ENCODE measurements at regions not wholly inside any gene's neighbourhood (a gene's known extent, or its start where the extent isn't known, plus 50 kb on each side); places are given as distances from the start of the nearest gene placed in this dataset.

DNA sequence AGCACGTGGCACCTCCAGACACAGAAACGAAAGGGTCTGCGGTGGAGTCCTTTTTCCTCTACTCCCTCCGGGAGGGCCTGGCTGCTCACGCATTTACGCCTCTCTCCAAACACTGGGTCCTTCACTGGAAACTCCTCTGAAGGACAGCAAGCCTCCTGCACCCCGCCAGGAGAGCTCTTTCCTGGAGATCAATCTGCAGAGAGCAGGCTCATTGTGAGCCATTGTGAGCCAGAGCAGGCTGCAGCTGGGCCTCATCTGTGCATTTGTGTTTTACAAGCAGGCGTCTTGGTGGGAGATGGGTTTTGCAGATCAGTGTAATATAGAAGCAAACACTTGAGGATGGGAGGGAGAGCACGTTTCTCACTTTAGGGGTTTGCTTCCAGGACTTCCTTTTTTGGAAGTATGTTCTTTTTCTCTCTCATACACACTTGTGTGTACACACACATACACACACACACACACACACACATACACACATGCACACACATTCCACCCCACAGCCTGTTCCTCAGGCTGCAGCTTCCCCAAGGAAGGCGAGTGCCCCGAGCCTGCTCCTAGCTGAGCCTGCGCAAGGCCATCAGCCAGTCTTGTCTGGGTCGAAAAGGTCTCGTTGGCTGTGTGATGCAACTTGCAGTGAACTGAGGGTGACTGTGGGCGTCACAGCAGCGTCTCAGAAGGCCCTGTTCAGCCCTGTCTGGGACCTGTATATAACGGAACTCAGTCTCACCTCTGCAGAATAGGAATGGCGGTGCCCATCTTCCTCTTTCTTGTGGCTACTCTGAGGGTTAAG is 163.5 kb downstream of the GLI2 start:
- no peak for DNase-seq (ENCODE audit: low spot score)
- Mint-ChIP-seq H3K36me3 (ENCODE audit: low read depth) (peaks cover 3% of the 10 kb centered on the region), H3K27me3 (ENCODE audit: low read depth) (no peaks in the 10 kb centered on the region), H3K9me3 (ENCODE audit: low read depth) (no peaks in the 10 kb centered on the region), H3K4me1 (ENCODE audit: low read depth) (peaks cover 42% of the 10 kb centered on the region), H3K27ac (ENCODE audit: unreplicated experiment) (no peak overlapping the region), H3K4me3 (ENCODE audit: unreplicated experiment) (no peak overlapping the region)
- TF ChIP-seq, protein P1, sequence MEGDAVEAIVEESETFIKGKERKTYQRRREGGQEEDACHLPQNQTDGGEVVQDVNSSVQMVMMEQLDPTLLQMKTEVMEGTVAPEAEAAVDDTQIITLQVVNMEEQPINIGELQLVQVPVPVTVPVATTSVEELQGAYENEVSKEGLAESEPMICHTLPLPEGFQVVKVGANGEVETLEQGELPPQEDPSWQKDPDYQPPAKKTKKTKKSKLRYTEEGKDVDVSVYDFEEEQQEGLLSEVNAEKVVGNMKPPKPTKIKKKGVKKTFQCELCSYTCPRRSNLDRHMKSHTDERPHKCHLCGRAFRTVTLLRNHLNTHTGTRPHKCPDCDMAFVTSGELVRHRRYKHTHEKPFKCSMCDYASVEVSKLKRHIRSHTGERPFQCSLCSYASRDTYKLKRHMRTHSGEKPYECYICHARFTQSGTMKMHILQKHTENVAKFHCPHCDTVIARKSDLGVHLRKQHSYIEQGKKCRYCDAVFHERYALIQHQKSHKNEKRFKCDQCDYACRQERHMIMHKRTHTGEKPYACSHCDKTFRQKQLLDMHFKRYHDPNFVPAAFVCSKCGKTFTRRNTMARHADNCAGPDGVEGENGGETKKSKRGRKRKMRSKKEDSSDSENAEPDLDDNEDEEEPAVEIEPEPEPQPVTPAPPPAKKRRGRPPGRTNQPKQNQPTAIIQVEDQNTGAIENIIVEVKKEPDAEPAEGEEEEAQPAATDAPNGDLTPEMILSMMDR (IDR thresholded peaks at IDR 0.05) = no peak

DNA sequence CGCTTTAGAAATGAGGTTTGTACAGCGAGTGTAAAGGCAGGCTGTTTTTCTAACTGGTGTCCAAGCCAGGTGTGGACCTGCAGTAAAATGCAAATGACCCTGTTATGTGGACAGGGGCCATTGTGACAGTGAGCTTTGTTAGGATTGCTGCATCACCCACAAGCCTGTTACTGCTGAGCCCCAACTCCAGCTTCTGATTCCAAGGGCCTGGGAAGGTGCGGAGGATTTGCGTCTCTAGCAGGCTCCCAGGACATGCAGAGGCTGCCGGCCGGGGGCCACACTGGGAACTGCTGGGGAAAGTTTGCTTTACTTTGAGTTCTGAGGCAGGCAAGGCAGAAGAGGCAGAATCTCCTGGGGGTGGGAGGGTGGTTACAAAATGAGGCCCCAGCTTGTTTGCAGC is 164.1 kb downstream of the GLI2 start:
- TF ChIP-seq, protein P1 (IDR thresholded peaks at IDR 0.05) = peak; percentile 26
- Mint-ChIP-seq H3K4me3 (ENCODE audit: unreplicated experiment) (no peak overlapping the region), H3K27ac (ENCODE audit: unreplicated experiment) (no peak overlapping the region), H3K9me3 (ENCODE audit: low read depth) (no peaks in the 10 kb centered on the region), H3K4me1 (ENCODE audit: low read depth) (peaks cover 43% of the 10 kb centered on the region), H3K27me3 (ENCODE audit: low read depth) (no peaks in the 10 kb centered on the region), H3K36me3 (ENCODE audit: low read depth) (peaks cover 3% of the 10 kb centered on the region)
- no peak for DNase-seq (ENCODE audit: low spot score)

DNA sequence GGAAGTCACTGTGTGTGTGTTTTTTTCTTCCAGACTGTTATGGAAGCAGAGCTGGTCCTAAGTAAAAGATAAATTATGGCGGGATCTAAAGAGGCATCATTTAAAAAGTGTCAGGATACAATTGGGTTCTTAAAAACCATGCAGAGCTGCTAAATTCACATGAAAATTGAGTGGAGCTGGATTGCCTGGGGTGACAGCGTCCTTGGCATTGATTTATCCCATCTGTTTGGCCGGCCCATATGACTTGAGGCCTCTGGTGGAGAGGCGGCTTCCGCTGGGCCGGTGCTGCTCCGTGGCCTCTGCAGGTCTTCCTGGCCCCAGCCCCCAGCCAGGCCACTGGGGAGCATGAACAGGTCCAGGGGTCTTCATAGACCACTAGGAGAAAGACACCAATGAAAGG is 165.5 kb downstream of the GLI2 start:
- Mint-ChIP-seq H3K4me3 (ENCODE audit: unreplicated experiment) (no peak overlapping the region), H3K27me3 (ENCODE audit: low read depth) (no peaks in the 10 kb centered on the region), H3K36me3 (ENCODE audit: low read depth) (peaks cover 1% of the 10 kb centered on the region), H3K4me1 (ENCODE audit: low read depth) (peaks cover 46% of the 10 kb centered on the region), H3K9me3 (ENCODE audit: low read depth) (no peaks in the 10 kb centered on the region), H3K27ac (ENCODE audit: unreplicated experiment) (peak overlapping the region; percentile 42)
- DNase-seq (ENCODE audit: low spot score) = peak; percentile 41
- TF ChIP-seq, protein P1 (IDR thresholded peaks at IDR 0.05) = no peak

DNA sequence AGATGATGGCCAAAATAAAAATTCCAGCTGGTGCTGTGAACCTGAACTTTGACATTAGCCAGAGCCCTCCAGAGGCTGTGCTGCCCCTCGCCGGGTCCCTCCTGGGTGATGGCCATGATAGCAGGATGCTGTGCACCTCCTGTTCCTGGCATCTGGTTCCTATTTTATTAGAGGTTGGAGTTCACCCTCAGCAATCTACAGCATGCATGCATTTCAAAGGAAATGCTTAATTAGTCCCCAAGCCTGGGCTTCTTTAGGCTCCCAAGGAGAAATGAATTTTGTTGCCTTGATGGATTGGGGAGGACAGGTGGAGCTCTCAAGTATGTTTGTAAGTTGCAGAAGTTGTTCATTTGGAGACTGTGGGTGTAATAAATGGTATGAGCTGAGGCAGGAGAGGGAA is 166.9 kb downstream of the GLI2 start:
- Mint-ChIP-seq H3K27me3 (ENCODE audit: low read depth) (no peaks in the 10 kb centered on the region), H3K36me3 (ENCODE audit: low read depth) (peaks cover 6% of the 10 kb centered on the region), H3K9me3 (ENCODE audit: low read depth) (no peaks in the 10 kb centered on the region), H3K27ac (ENCODE audit: unreplicated experiment) (no peak overlapping the region), H3K4me1 (ENCODE audit: low read depth) (peaks cover 35% of the 10 kb centered on the region), H3K4me3 (ENCODE audit: unreplicated experiment) (no peak overlapping the region)
- DNase-seq (ENCODE audit: low spot score) = peak; percentile 29
- TF ChIP-seq, protein P1 (IDR thresholded peaks at IDR 0.05) = no peak

GRCh38 chr2:120904379-120904778 is 168.7 kb downstream of the GLI2 start:
- TF ChIP-seq, protein P1 (IDR thresholded peaks at IDR 0.05) = no peak
- no peaks in the 10 kb centered on the region for H3K27me3 Mint-ChIP-seq (ENCODE audit: low read depth)
- H3K27ac Mint-ChIP-seq (ENCODE audit: unreplicated experiment) = peak overlapping the region; percentile 70
- peaks cover 33% of the 10 kb centered on the region for H3K4me1 Mint-ChIP-seq (ENCODE audit: low read depth)
- H3K9me3 Mint-ChIP-seq (ENCODE audit: low read depth) = no peaks in the 10 kb centered on the region
- H3K4me3 Mint-ChIP-seq (ENCODE audit: unreplicated experiment) = no peak overlapping the region
- H3K36me3 Mint-ChIP-seq (ENCODE audit: low read depth) = peaks cover 6% of the 10 kb centered on the region
- DNase-seq (ENCODE audit: low spot score) = no peak
